Adipocyte (in vitro differentiated cells): ENCODE measurements at regions not wholly inside any gene's neighbourhood (a gene's known extent, or its start where the extent isn't known, plus 50 kb on each side); places are given as distances from the start of the nearest gene placed in this dataset.

Source experiments
- DNase-seq: peaks from one replicate; pipeline ENCODE4 v3.0.0-alpha.2; 2015; ENCODE audit warnings: low read depth
- H3K27me3 ChIP-seq: replicated peaks from 2 replicates; pipeline ENCODE4 v1.7.0; 2013; ENCODE audit warnings: mild to moderate bottlenecking, low read length, moderate library complexity; ENCODE audit not compliant: control insufficient read depth, insufficient read depth
- H3K36me3 ChIP-seq: 2 replicates; pipeline ENCODE4 v1.7.0; 2013; ENCODE audit warnings: low read length, mild to moderate bottlenecking, moderate library complexity; ENCODE audit not compliant: control insufficient read depth, insufficient read depth, severe bottlenecking
- H3K4me1 ChIP-seq: 2 replicates; pipeline ENCODE4 v1.7.0; 2013; ENCODE audit warnings: mild to moderate bottlenecking, low read length, moderate library complexity; ENCODE audit not compliant: control insufficient read depth, insufficient read depth
- H3K4me3 ChIP-seq: 2 replicates; pipeline ENCODE4 v1.7.0; 2013; ENCODE audit warnings: mild to moderate bottlenecking, low read length, moderate library complexity
- H3K9ac ChIP-seq: 2 replicates; pipeline ENCODE4 v1.7.0; 2013; ENCODE audit warnings: mild to moderate bottlenecking, low read length, moderate library complexity
- H3K9me3 ChIP-seq: 2 replicates; pipeline ENCODE4 v1.7.0; 2013; ENCODE audit warnings: mild to moderate bottlenecking, low read length, moderate library complexity; ENCODE audit not compliant: control insufficient read depth

GRCh38 chr5:155987265-155987810 is 339.6 kb upstream of the SGCD start:
- peak; percentile 2 for DNase-seq
- no peak overlapping the region for H3K9ac ChIP-seq
- no peak overlapping the region for H3K4me3 ChIP-seq
- no peaks in the 10 kb centered on the region for H3K27me3 ChIP-seq
- no peaks in the 10 kb centered on the region for H3K9me3 ChIP-seq
- no peaks in the 10 kb centered on the region for H3K4me1 ChIP-seq
- no peaks in the 10 kb centered on the region for H3K36me3 ChIP-seq

- DNase-seq: no peak
- Histone ChIP-seq H3K36me3 (no peaks in the 10 kb centered on the region), H3K9me3 (no peaks in the 10 kb centered on the region), H3K4me3 (no peak overlapping the region), H3K4me1 (no peaks in the 10 kb centered on the region), H3K27me3 (no peaks in the 10 kb centered on the region), H3K9ac (no peak overlapping the region)
Measured at GRCh38 chr5:155989879-155990278, 337.1 kb upstream of the SGCD start.

- Histone ChIP-seq H3K9me3 (no peaks in the 10 kb centered on the region), H3K27me3 (no peaks in the 10 kb centered on the region), H3K4me1 (no peaks in the 10 kb centered on the region), H3K4me3 (no peak overlapping the region), H3K9ac (no peak overlapping the region), H3K36me3 (no peaks in the 10 kb centered on the region)
- DNase-seq: no peak
Measured at GRCh38 chr5:155996123-155996522, 330.8 kb upstream of the SGCD start.

- Histone ChIP-seq H3K27me3 (no peaks in the 10 kb centered on the region), H3K4me3 (no peak overlapping the region), H3K9me3 (no peaks in the 10 kb centered on the region), H3K4me1 (no peaks in the 10 kb centered on the region), H3K9ac (no peak overlapping the region), H3K36me3 (no peaks in the 10 kb centered on the region)
- no peak for DNase-seq
Measured at GRCh38 chr5:155998257-155998656, 328.7 kb upstream of the SGCD start.

GRCh38 chr5:156000115-156000514 is 326.8 kb upstream of the SGCD start:
- Histone ChIP-seq H3K4me3 (no peak overlapping the region), H3K4me1 (no peaks in the 10 kb centered on the region)
- no peak for DNase-seq

GRCh38 chr5:156004754-156005153 is 322.2 kb upstream of the SGCD start:
- Histone ChIP-seq H3K4me1 (no peaks in the 10 kb centered on the region), H3K4me3 (no peak overlapping the region), H3K36me3 (no peaks in the 10 kb centered on the region), H3K9ac (no peak overlapping the region), H3K27me3 (peaks cover 4% of the 10 kb centered on the region), H3K9me3 (no peaks in the 10 kb centered on the region)
- DNase-seq: no peak

More at GRCh38 chr5:156000115-156000514, 326.8 kb upstream of the SGCD start:
- no peaks in the 10 kb centered on the region for H3K36me3 ChIP-seq
- no peak overlapping the region for H3K9ac ChIP-seq
- H3K27me3 ChIP-seq: no peaks in the 10 kb centered on the region
- H3K9me3 ChIP-seq: no peaks in the 10 kb centered on the region

GRCh38 chr5:156006026-156006647 is 320.8 kb upstream of the SGCD start:
- no peak overlapping the region for H3K9ac ChIP-seq
- H3K27me3 ChIP-seq: peaks cover 4% of the 10 kb centered on the region
- H3K36me3 ChIP-seq: no peaks in the 10 kb centered on the region
- no peaks in the 10 kb centered on the region for H3K9me3 ChIP-seq
- DNase-seq: no peak
- no peak overlapping the region for H3K4me3 ChIP-seq
- no peaks in the 10 kb centered on the region for H3K4me1 ChIP-seq

GRCh38 chr5:156008844-156009243 is 318.1 kb upstream of the SGCD start:
- no peak for DNase-seq
- H3K9me3 ChIP-seq: no peaks in the 10 kb centered on the region
- no peaks in the 10 kb centered on the region for H3K36me3 ChIP-seq
- no peaks in the 10 kb centered on the region for H3K4me1 ChIP-seq
- peaks cover 4% of the 10 kb centered on the region for H3K27me3 ChIP-seq
- no peak overlapping the region for H3K4me3 ChIP-seq
- H3K9ac ChIP-seq: no peak overlapping the region

- Histone ChIP-seq H3K36me3 (no peaks in the 10 kb centered on the region), H3K9me3 (no peaks in the 10 kb centered on the region), H3K27me3 (peaks cover 4% of the 10 kb centered on the region), H3K4me3 (no peak overlapping the region), H3K9ac (no peak overlapping the region), H3K4me1 (no peaks in the 10 kb centered on the region)
- DNase-seq: no peak
Measured at GRCh38 chr5:156009583-156009982, 317.4 kb upstream of the SGCD start.

- no peak for DNase-seq
- no peaks in the 10 kb centered on the region for H3K4me1 ChIP-seq
Measured at GRCh38 chr5:156015137-156015536, 311.8 kb upstream of the SGCD start.

GRCh38 chr5:156019130-156019529 is 307.8 kb upstream of the SGCD start:
- Histone ChIP-seq H3K27me3 (no peaks in the 10 kb centered on the region), H3K36me3 (no peaks in the 10 kb centered on the region), H3K4me3 (no peak overlapping the region), H3K4me1 (no peaks in the 10 kb centered on the region), H3K9ac (no peak overlapping the region), H3K9me3 (no peaks in the 10 kb centered on the region)
- DNase-seq: no peak

More at GRCh38 chr5:156015137-156015536, 311.8 kb upstream of the SGCD start:
- Histone ChIP-seq H3K9me3 (no peaks in the 10 kb centered on the region), H3K9ac (no peak overlapping the region), H3K4me3 (no peak overlapping the region), H3K36me3 (no peaks in the 10 kb centered on the region), H3K27me3 (no peaks in the 10 kb centered on the region)
